Neural progenitor cell (in vitro differentiated cells): ENCODE measurements at regions not wholly inside any gene's neighbourhood (a gene's known extent, or its start where the extent isn't known, plus 50 kb on each side); places are given as distances from the start of the nearest gene placed in this dataset.

Experiments used
- EZH2 ChIP-seq: fragments of 200-600 bp; sonication (generic); IDR thresholded peaks from 2 replicates; pipeline ENCODE4 v1.6.1; 2017; ENCODE audit warnings: antibody characterized with exemption, mild to moderate bottlenecking, moderate library complexity
- TF ChIP-seq, protein P1 (sequence below): fragments of 200-600 bp; sonication (generic); IDR thresholded peaks from 2 replicates; pipeline ENCODE4 v1.5.1; 2017; ENCODE audit warnings: antibody characterized with exemption, mild to moderate bottlenecking

DNA sequence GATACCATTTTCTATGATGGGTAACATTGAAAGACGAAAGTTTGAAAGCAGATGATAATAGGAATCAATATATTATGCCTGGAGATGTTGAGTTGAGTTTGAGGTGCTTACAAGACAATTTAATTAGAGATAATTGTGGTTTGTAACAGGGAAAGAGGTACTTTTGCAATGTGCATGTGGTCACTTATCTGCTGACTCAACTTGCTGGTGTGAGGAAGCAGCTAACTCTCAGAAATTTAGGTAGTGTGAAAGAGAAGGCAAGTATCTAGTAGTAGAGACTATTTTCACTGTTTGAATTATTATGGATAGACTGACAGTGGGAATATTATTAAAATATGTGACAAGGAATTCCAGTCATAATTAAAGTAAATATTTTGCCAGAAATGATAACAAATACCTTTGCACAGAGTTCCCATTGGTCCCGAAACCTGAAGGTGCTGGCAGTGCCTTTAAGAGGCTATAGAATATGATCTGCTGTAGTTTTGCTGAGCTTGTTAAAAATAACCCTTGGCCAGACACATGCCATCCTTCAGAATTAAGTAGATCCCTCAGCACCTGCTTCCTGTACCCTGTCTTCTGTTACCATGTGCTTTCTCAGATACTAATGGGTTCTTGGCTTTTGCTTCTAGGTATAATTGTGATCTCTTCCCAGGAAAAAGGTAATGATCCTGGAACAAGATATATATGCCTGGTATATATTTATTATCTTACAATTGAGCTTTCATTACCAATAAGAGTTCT lies 315.9 kb downstream of the BCHE start:
- TF ChIP-seq, protein P1, sequence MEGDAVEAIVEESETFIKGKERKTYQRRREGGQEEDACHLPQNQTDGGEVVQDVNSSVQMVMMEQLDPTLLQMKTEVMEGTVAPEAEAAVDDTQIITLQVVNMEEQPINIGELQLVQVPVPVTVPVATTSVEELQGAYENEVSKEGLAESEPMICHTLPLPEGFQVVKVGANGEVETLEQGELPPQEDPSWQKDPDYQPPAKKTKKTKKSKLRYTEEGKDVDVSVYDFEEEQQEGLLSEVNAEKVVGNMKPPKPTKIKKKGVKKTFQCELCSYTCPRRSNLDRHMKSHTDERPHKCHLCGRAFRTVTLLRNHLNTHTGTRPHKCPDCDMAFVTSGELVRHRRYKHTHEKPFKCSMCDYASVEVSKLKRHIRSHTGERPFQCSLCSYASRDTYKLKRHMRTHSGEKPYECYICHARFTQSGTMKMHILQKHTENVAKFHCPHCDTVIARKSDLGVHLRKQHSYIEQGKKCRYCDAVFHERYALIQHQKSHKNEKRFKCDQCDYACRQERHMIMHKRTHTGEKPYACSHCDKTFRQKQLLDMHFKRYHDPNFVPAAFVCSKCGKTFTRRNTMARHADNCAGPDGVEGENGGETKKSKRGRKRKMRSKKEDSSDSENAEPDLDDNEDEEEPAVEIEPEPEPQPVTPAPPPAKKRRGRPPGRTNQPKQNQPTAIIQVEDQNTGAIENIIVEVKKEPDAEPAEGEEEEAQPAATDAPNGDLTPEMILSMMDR = no peak
- no peak for TF ChIP-seq EZH2
